Liver (tissue), 3 donors: ENCODE measurements at regions not wholly inside any gene's neighbourhood (a gene's known extent, or its start where the extent isn't known, plus 50 kb on each side); places are given as distances from the start of the nearest gene placed in this dataset.

Experiments
- ATF3 ChIP-seq: IDR thresholded peaks from 2 replicates; pipeline ENCODE4 v1.6.1; 2016; ENCODE audit warnings: antibody characterized with exemption
- CTCF ChIP-seq: fragments of 150-350 bp; IDR thresholded peaks from 2 replicates; pipeline ENCODE4 v1.5.1; 2017; ENCODE audit warnings: improper control_type of control experiment, low read depth, low read length; ENCODE audit not compliant: missing input control
- FOXA1 ChIP-seq: IDR thresholded peaks from 2 replicates; pipeline ENCODE4 v1.6.1; 2016; ENCODE audit warnings: antibody characterized with exemption
- GABPA ChIP-seq, 2 donors: IDR thresholded peaks in 1 of 2; conservative IDR thresholded peaks in 1 of 2; 2 replicates each; pipeline ENCODE4 v1.6.1; 2016; ENCODE audit warnings: antibody characterized with exemption in 2 of 2, mild to moderate bottlenecking in 1 of 2, moderate library complexity in 1 of 2
- JUND ChIP-seq, 2 donors: IDR thresholded peaks; 2 replicates each; pipeline ENCODE4 v1.6.1; 2016; ENCODE audit warnings: antibody characterized with exemption in 2 of 2
- RAD21 ChIP-seq, 2 donors: IDR thresholded peaks; 2 replicates each; pipeline ENCODE4 v1.6.1; 2016; ENCODE audit warnings: antibody characterized with exemption in 2 of 2, mild to moderate bottlenecking in 2 of 2
- RXRA ChIP-seq, 2 donors: IDR thresholded peaks; 2 replicates each; pipeline ENCODE4 v1.6.1; 2017 to 2018; ENCODE audit warnings: antibody characterized with exemption in 2 of 2, mild to moderate bottlenecking in 1 of 2
- SP1 ChIP-seq: IDR thresholded peaks from 2 replicates; pipeline ENCODE4 v1.6.1; 2018; ENCODE audit warnings: antibody characterized with exemption, mild to moderate bottlenecking
- TAF1 ChIP-seq: conservative IDR thresholded peaks from 2 replicates; pipeline ENCODE4 v1.6.1; 2016; ENCODE audit warnings: antibody characterized with exemption, mild to moderate bottlenecking
- YY1 ChIP-seq: IDR thresholded peaks from 2 replicates; pipeline ENCODE4 v1.6.1; 2016; ENCODE audit warnings: antibody characterized with exemption, mild to moderate bottlenecking
- TF ChIP-seq, protein P1 (sequence below): IDR thresholded peaks from 2 replicates; pipeline ENCODE4 v1.6.1; 2016; ENCODE audit warnings: antibody characterized with exemption
- TF ChIP-seq, protein P2 (sequence below): IDR thresholded peaks from 2 replicates; pipeline ENCODE4 v1.6.1; 2016; ENCODE audit warnings: antibody characterized with exemption, mild to moderate bottlenecking
- donor health status: healthy.
- donor health status: healthy.

DNA sequence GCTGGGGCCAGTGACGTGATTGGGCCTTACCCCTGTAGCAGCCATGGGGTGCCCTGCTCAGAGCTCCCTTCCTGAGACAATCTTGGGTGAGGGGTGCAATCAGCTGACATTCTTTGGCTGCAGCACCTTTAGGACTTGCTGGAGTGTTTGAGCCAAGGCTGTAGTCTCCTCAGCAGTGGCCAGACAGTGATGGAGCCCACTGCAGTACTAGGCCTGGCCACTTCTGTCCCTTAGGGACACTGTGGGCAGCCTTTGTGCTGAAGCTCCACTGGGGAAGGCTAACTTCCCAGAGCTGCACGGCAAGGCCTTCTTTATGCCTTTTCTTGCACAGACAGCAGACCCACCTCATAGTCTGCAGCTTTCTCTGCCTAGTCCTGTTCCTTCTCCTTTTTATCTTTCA lies 284.9 kb upstream of the IGF1R start:
- TF ChIP-seq SP1 = no peak
- no peak for TF ChIP-seq CTCF
- TF ChIP-seq JUND (IDR thresholded peaks at IDR 0.05) = no peak
- TF ChIP-seq, protein P1, sequence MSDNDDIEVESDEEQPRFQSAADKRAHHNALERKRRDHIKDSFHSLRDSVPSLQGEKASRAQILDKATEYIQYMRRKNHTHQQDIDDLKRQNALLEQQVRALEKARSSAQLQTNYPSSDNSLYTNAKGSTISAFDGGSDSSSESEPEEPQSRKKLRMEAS = no peak
- TF ChIP-seq ATF3 = no peak
- no peak for TF ChIP-seq RXRA (IDR thresholded peaks at IDR 0.05)
- TF ChIP-seq, protein P2, sequence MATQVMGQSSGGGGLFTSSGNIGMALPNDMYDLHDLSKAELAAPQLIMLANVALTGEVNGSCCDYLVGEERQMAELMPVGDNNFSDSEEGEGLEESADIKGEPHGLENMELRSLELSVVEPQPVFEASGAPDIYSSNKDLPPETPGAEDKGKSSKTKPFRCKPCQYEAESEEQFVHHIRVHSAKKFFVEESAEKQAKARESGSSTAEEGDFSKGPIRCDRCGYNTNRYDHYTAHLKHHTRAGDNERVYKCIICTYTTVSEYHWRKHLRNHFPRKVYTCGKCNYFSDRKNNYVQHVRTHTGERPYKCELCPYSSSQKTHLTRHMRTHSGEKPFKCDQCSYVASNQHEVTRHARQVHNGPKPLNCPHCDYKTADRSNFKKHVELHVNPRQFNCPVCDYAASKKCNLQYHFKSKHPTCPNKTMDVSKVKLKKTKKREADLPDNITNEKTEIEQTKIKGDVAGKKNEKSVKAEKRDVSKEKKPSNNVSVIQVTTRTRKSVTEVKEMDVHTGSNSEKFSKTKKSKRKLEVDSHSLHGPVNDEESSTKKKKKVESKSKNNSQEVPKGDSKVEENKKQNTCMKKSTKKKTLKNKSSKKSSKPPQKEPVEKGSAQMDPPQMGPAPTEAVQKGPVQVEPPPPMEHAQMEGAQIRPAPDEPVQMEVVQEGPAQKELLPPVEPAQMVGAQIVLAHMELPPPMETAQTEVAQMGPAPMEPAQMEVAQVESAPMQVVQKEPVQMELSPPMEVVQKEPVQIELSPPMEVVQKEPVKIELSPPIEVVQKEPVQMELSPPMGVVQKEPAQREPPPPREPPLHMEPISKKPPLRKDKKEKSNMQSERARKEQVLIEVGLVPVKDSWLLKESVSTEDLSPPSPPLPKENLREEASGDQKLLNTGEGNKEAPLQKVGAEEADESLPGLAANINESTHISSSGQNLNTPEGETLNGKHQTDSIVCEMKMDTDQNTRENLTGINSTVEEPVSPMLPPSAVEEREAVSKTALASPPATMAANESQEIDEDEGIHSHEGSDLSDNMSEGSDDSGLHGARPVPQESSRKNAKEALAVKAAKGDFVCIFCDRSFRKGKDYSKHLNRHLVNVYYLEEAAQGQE = no peak
- no peak for TF ChIP-seq FOXA1
- no peak for TF ChIP-seq YY1
- no peak for TF ChIP-seq GABPA (IDR thresholded peaks at IDR 0.05 in 1 of 2, conservative IDR thresholded peaks at IDR 0.05 in 1 of 2)
- no peak for TF ChIP-seq TAF1
- no peak for TF ChIP-seq RAD21 (IDR thresholded peaks at IDR 0.05)
